ENCODE measurements at regions not wholly inside any gene's neighbourhood (a gene's known extent, or its start where the extent isn't known, plus 50 kb on each side); places are given as distances from the start of the nearest gene placed in this dataset.
A peak's percentile ranks its signal among the peaks of the same experiment; 100 is the strongest.

- no peak overlapping the region for H3K4me3 ChIP-seq (ENCODE audit: low read depth, low read length)
- TF ChIP-seq CTCF (IDR thresholded peaks at IDR 0.05; ENCODE audit: borderline replicate concordance, insufficient read depth, low read depth, low read length), result no peak
Observed at GRCh38 chr7:52928591-52928990, 106.8 kb upstream of the POM121L12 start.

DNA sequence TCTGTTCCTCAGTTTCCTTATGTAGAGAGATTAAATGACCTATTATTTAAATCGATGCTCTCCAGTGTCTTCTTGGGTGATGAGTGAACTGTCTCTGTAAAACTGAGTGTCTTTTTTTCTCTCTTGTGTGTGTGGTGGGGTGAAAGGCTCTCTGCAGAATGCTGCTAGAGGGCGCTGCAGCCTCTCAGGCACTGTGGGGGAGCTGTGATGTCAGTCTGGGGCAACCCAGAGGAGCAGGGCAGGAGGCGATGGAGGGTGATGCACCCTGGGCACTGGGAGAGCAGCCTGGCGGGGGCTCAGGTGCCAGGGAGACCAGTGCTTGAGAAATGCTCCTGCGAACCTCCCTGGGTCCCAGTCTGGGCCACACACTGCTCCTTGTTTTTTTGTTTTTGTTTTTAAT is 110.1 kb upstream of the POM121L12 start:
- no peak overlapping the region for H3K4me3 ChIP-seq (ENCODE audit: low read depth, low read length)
- TF ChIP-seq CTCF (IDR thresholded peaks at IDR 0.05; ENCODE audit: borderline replicate concordance, insufficient read depth, low read depth, low read length), result no peak

- TF ChIP-seq CTCF (IDR thresholded peaks at IDR 0.05; ENCODE audit: borderline replicate concordance, insufficient read depth, low read depth, low read length), result no peak
- no peak overlapping the region for H3K4me3 ChIP-seq (ENCODE audit: low read depth, low read length)
Observed at GRCh38 chr7:52920977-52921376, 114.5 kb upstream of the POM121L12 start.

- H3K4me3 ChIP-seq (ENCODE audit: low read depth, low read length), result no peak overlapping the region
- TF ChIP-seq CTCF (IDR thresholded peaks at IDR 0.05; ENCODE audit: borderline replicate concordance, insufficient read depth, low read depth, low read length), result peak; percentile 6; the same call in 1 of the 2 replicates
Observed at GRCh38 chr7:52917982-52918578, 117.4 kb upstream of the POM121L12 start.

GRCh38 chr7:52911795-52912194 is 123.6 kb upstream of the POM121L12 start:
- no peak for TF ChIP-seq CTCF (IDR thresholded peaks at IDR 0.05; ENCODE audit: borderline replicate concordance, insufficient read depth, low read depth, low read length)

DNA sequence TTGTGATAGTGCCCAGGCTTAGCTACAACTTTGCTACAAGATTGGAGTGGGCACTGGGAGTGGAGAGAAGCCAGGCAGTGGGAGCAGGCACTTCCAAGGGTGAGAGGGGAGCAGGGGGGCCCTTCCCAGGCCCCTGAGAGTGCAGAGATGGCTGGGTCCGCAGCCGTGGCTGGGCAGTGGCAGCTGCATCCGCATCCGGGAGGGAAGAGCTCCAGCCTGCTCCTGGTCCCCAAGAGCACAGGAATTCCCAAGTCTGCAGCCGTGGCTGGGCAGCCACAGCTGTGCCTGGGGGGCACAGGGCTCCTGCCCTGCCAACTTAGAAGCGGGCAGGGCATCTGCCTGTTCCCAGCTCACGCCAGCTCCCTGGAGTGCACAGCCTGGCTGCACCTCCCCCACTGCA is 124.1 kb upstream of the POM121L12 start:
- no peak for TF ChIP-seq CTCF (IDR thresholded peaks at IDR 0.05; ENCODE audit: borderline replicate concordance, insufficient read depth, low read depth, low read length)
- no peak overlapping the region for H3K4me3 ChIP-seq (ENCODE audit: low read depth, low read length)

More at GRCh38 chr7:52911795-52912194, 123.6 kb upstream of the POM121L12 start:
- no peak overlapping the region for H3K4me3 ChIP-seq (ENCODE audit: low read depth, low read length)

DNA sequence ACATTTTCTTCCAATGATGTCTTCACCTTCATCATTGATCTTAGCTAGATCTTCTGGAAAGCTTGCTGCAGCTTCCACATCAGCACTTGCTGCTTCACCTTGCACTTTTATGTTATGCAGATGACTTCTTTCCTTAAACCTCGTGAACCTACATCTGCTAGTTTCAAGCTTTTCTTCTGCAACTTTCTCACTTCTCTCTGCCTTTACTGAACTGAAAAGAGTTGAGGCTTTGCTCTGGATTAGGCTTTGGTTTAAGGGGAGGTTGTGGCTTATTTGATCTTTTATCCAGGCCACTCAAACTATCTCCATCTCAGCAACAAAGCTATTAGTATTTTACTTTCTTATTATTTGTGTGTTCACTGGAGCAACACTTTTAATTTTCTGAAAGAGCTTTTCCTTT is 125.5 kb upstream of the POM121L12 start:
- no peak for TF ChIP-seq CTCF (IDR thresholded peaks at IDR 0.05; ENCODE audit: borderline replicate concordance, insufficient read depth, low read depth, low read length)

More for the DNA sequence above, 125.5 kb upstream of the POM121L12 start:
- no peak overlapping the region for H3K4me3 ChIP-seq (ENCODE audit: low read depth, low read length)
